Glomerular endothelial cell (primary cell): ENCODE measurements at regions not wholly inside any gene's neighbourhood (a gene's known extent, or its start where the extent isn't known, plus 50 kb on each side); places are given as distances from the start of the nearest gene placed in this dataset.

Experiments used
- DNase-seq: peaks from one replicate; pipeline ENCODE4 v3.0.0-alpha.2; 2011; ENCODE audit warnings: low read depth, low spot score; ENCODE audit errors: extremely low read depth

GRCh38 chr5:125196481-125197111 lies 450.2 kb upstream of the ZNF608 start:
- no peak for DNase-seq

- no peak for DNase-seq
Measured at GRCh38 chr5:125197321-125197720, 450.9 kb upstream of the ZNF608 start.

GRCh38 chr5:125198270-125198974 lies 452.0 kb upstream of the ZNF608 start:
- DNase-seq, result peak; percentile 20

DNA sequence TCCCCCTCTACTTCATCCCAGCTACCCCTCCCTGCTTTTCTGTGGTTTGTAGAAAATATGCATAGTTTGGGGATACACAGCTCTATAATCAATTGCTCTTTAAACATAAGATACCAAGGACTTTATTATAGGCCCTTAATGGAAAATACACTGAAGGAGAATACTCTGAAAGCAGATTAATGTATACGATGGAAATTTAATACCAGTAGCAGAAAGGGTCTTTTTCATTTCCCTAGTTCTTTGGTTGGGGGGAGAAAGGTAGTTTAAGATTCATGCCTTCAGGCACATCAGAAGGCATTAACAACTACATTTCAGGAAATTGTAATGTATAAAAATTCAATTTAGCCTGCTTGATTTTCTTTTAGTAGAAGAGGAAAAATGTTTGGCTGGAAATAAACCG lies 452.9 kb upstream of the ZNF608 start:
- DNase-seq, result no peak

DNA sequence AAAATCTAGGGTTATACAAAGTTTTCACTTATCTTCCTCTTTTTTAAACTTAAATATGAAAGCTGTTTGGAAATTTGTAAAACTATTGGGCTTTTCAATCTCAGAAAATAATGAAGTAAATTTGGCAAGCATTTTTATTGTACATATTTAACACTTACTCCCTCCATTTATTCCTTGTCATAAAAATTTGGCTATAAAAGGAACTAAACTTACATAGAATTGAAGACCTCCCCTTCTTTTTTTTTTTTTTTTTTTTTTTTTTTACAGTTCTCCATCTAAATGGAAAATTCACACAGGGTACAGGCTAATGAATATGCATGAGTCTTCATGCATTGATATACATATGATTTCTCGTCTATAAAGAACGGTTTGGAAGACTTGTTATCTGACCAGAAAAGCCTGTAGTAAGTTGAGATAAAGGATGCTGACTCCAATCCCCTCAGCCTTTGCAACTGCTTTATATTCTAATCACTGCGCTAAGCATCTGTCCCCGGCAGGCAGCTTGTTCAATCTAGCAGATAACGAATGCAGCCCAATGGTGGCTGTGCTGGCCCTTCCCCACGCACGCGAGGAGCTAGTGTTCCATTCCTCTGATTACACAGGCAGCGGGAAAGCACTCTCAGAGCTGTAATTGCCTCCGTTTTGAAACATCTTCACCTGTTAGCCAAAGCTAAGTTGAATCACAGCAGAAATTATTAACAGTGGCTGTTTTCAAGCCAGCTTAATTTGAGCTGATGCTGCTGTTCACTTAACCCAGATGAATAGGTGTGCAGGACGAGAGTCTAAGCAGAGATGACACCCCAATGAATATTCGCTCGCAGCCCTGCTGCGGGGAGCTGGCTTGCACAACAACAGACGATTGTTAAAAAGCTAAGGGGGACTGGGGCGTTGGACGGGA lies 453.8 kb upstream of the ZNF608 start:
- DNase-seq, result no peak

DNA sequence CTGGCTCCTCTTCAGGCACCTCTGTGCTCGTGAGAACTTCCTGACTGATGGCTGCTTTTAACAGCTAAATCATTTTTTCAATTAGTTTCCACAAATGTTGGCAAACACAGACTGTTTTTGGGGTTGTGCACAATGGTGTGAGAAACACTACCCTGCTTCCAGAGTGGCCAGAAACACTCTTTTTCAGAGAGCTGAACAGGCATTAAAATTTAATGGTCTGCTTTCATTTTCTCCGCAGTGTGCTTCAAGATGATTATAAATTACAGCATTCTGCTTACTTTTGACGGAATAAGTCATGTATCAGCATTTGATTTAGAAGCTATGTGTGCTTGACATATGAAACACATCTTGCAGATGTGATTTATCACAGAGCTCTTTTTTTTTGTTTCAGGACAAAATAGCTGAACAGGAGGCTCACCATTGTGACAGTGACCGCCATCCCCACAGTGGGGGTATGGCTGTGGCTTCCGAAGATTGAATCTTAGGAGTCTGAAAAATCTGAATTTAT lies 454.5 kb upstream of the ZNF608 start:
- DNase-seq, result no peak

DNA sequence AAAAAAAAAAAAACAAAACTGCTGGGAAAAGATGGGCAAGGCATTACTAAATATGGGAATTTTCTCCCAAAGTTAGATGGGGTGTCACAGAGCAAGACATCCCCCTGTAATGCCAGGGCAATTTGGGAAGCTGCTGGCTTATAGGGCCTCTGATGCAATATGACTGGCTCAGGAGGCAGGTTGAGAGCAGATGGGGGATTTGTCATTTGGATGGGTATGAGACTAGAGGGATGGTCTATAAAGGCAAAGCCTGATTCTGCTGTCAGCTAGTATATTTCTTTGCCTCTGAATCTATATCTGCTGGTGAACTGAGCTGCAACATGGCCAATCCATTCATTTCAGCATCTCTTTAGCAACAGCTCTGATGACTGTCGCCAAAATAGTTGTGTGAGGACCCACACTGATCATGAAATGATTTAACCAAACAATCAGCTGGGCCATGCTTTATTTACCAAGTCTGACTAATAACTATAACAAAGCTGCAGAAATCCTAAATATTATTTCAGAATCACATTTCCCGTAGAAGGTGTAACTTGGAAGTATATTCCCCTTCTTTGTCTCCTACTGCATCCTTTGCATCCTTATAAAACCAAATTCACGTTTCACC lies 455.1 kb upstream of the ZNF608 start:
- no peak for DNase-seq

GRCh38 chr5:125202353-125202752 lies 455.9 kb upstream of the ZNF608 start:
- DNase-seq, result no peak

DNA sequence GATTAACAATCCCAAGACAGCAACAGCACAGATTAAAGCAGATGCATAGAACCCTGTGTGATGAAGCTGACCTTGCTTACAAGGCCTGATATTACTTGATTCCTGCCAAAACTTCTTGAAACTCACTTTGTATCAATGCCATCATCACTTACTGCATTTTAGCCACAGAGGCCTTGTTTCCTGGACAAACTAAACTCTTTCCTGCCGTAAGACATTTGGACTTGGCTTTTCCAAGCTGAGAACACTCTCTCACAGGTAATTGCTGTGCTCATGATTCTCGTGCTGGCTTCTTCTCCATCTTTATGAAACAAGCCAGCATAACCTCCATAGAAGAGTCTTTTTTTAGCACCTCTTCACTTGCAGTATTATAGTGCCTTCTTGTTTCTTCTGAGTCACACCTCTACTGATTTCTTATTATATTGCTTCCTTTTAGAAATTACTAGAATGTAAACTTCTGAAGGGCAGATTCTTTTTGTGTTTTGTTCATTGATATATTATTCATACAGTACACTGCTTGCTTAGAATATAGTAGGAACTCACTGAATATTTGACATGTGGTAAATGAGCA lies 456.5 kb upstream of the ZNF608 start:
- no peak for DNase-seq

DNA sequence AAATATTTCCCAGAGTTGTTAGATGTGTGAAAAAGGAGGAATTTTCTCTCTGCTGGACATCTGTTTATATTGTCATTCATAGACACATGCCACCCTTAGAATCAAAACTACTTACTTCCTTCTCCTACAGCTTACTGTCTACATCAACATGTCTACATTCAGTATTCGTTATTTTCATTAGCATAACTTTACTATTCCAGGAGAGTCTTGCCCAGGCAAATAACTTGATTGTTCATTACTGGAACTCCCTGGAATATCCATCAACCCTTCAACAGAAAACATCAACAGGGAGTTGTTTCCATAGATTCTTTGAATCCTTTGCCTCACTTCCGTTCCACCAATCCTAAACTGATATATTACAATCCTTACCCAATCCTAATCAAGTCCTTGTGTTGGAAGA lies 457.5 kb upstream of the ZNF608 start:
- no peak for DNase-seq

- DNase-seq, result no peak
Measured at GRCh38 chr5:125205601-125206225, 459.3 kb upstream of the ZNF608 start.

- DNase-seq, result no peak
Measured at GRCh38 chr5:125207856-125208255, 461.4 kb upstream of the ZNF608 start.

GRCh38 chr5:125209650-125210049 lies 463.2 kb upstream of the ZNF608 start:
- no peak for DNase-seq

DNA sequence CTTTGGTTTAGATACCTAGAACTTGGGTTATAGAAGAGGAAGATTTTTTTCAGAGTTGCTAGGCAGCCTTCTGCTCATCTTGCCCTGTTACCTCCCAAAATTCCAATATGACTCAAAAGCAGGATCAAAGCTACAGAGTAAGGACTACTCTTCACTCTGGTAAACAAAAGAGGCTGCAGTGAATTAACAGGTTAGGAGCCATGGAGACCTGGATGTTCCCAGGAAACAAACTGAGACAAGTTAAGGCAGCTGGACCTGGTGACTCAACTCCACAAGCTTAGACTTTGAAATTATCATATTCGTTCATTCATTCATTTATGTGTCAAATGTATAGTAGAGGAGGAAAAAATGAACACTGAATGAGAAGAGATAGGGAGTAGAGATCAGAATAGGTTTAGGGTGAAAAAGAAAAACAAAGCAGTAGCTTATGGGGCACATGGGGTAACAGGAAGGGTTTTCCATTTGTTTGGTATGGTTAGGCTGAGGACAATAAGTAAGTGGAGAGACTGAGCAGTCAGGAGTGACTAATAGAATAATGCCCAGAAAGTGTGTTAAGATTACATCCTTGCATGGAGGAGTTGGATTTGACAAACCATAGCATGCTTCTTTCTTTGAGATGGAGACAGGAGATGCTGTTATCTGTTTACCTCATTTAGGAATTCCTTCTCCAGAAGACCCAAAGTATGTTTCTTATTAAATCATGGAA lies 464.0 kb upstream of the ZNF608 start:
- no peak for DNase-seq

GRCh38 chr5:125214080-125214479 lies 467.6 kb upstream of the ZNF608 start:
- DNase-seq, result no peak

DNA sequence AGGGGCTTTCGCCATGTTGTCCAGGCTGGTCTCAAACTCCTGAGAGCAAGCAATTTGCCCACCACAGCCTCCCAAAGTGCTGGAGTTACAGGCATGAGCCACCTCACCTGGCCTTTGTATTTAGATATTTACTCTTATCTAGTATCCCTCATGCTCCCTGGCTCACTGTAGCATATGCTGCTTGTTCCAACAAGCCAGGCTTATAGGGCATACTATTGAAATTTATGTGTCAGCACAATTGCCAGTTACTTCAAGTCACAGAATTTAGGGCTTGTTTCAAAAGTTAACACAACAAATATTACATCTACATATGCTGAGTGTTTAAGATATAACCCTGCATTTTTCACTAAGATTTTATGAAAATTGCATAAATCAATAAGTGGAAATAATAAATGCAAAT lies 469.2 kb upstream of the ZNF608 start:
- DNase-seq, result no peak

- DNase-seq, result no peak
Measured at GRCh38 chr5:125219710-125220109, 473.3 kb upstream of the ZNF608 start.

DNA sequence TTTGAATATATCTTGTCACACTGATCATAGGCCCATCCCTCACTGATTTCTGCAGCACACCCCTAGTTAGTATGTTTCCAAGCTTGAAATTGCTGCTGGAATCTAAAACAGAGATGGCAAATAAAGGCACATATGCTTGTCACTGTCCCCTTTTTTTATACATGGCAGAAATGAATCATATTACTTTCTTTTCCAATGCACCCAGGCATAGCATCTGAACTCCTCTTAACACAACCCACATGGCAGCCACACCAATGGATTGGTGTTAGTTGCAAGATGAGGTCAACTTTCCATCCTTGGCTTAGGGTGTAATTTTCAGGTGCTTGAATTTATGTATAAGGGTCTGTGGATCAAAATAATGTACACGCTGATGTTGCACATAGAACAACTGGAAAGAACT lies 473.8 kb upstream of the ZNF608 start:
- DNase-seq, result no peak

- no peak for DNase-seq
Measured at GRCh38 chr5:125222597-125223240, 476.3 kb upstream of the ZNF608 start.
